K562 (cell line): ENCODE measurements at regions not wholly inside any gene's neighbourhood (a gene's known extent, or its start where the extent isn't known, plus 50 kb on each side); places are given as distances from the start of the nearest gene placed in this dataset.

Experiments
- ATAC-seq: fragments of 200-7000 bp; cut with Tn5 transposase; 3 replicates; pipeline ENCODE4 v1.9.1; 2020; ENCODE audit warnings: moderate library complexity
- BruUV-seq: library from RNA; stranded (reverse); fragments of 400-500 nt; replicated peaks from 2 replicates; lab custom pipeline; 2021; lab: Mats Ljungman, UMichigan
- CTCF ChIA-PET: fragments of 300-600 bp; formaldehyde crosslinking; extraction: SDS; loops from one replicate; lab custom pipeline; 2021; ENCODE audit warnings: low intra/inter-chr PET ratio; lab: Yijun Ruan, JAX
- POLR2A ChIA-PET: fragments of 300-600, 350-650 bp; sonication (Branson Sonifier 250); formaldehyde crosslinking; extraction: SDS; loops from one replicate; lab custom pipeline; 2021; ENCODE audit warnings: antibody characterized with exemption, inconsistent platforms; lab: Yijun Ruan, JAX
- DNase-seq, 4 experiments: peaks; one replicate each; pipeline versions ENCODE4 v3.0.0 to v3.0.0-alpha.2; 2011 to 2018; ENCODE audit warnings: low spot score in 3 of 4, mixed read lengths in 3 of 4; ENCODE audit errors: extremely low read depth in 1 of 4
- FAIRE-seq: peaks from 2 replicates; lab custom pipeline; 2011; peaks lifted over from hg19 to GRCh38; lab: Jason Lieb, UNC
- H2AFZ ChIP-seq: 2 replicates; pipeline ENCODE4 v1.6.0; 2011; ENCODE audit warnings: low read depth, low read length, control low read depth, inconsistent platforms
- H3K27ac ChIP-seq: fragments of 200-600 bp; 3 replicates; pipeline ENCODE4 v1.8.0; 2011; ENCODE audit warnings: low read depth, mild to moderate bottlenecking, control low read depth, inconsistent platforms, low read length, moderate library complexity, mixed read lengths; ENCODE audit errors: extremely low read depth
- H3K27me3 ChIP-seq, 2 experiments: fragments of 300-600 bp in 1 of 2; 2 replicates in 1 of 2; 3 replicates in 1 of 2; pipeline versions ENCODE4 v1.6.0 to v1.8.0; 2011; ENCODE audit warnings: inconsistent platforms in 2 of 2, low read length in 2 of 2, mild to moderate bottlenecking in 1 of 2, mixed read lengths in 1 of 2, moderate library complexity in 1 of 2; ENCODE audit not compliant: control insufficient read depth in 2 of 2, insufficient read depth in 2 of 2
- H3K36me3 ChIP-seq: fragments of 300-600 bp; 3 replicates; pipeline ENCODE4 v1.8.0; 2011; ENCODE audit warnings: mild to moderate bottlenecking, low read length, inconsistent platforms; ENCODE audit not compliant: control insufficient read depth, insufficient read depth
- H3K4me1 ChIP-seq, 2 experiments: fragments of 200-600 bp in 1 of 2; replicated peaks in 1 of 2; 2 replicates in 1 of 2; 3 replicates in 1 of 2; pipeline versions ENCODE4 v1.5.1 to v1.8.0; 2011; ENCODE audit warnings: inconsistent platforms in 2 of 2, low read length in 2 of 2, mild to moderate bottlenecking in 1 of 2, mixed read lengths in 1 of 2, moderate library complexity in 1 of 2; ENCODE audit not compliant: control insufficient read depth in 2 of 2, insufficient read depth in 2 of 2
- H3K4me2 ChIP-seq: 2 replicates; pipeline ENCODE4 v1.6.1; 2011; ENCODE audit warnings: low read length, control low read depth, inconsistent platforms, mixed read lengths; ENCODE audit not compliant: insufficient read depth
- H3K4me3 ChIP-seq: fragments of 200-600 bp; sonication (generic), shearing (Covaris generic); 2 replicates; pipeline ENCODE4 v1.5.1; 2016; ENCODE audit warnings: control low read depth, inconsistent platforms
- H3K79me2 ChIP-seq: fragments of 200-600 bp; 3 replicates; pipeline ENCODE4 v1.8.0; 2011; ENCODE audit warnings: low read length, inconsistent platforms; ENCODE audit not compliant: control insufficient read depth, insufficient read depth
- H3K9ac ChIP-seq, 2 experiments: 2 replicates each; pipeline versions ENCODE4 v1.6.0 to v1.6.1; 2011; ENCODE audit warnings: low read depth in 2 of 2, low read length in 2 of 2, control low read depth in 1 of 2, inconsistent platforms in 1 of 2, mild to moderate bottlenecking in 1 of 2, mixed read lengths in 1 of 2; ENCODE audit not compliant: insufficient read depth in 1 of 2
- H3K9me1 ChIP-seq: one replicate; pipeline ENCODE4 v1.6.0; 2011; ENCODE audit warnings: inconsistent platforms, mild to moderate bottlenecking, low read length, moderate library complexity; ENCODE audit not compliant: control insufficient read depth, insufficient read depth
- H3K9me3 ChIP-seq: replicated peaks from 2 replicates; pipeline ENCODE4 v1.5.1; 2011; ENCODE audit warnings: low read depth, low read length, inconsistent platforms; ENCODE audit not compliant: control insufficient read depth, insufficient read depth
- H4K20me1 ChIP-seq: replicated peaks from 2 replicates; pipeline ENCODE4 v1.6.1; 2011; ENCODE audit warnings: low read length, inconsistent platforms, mixed read lengths; ENCODE audit not compliant: control insufficient read depth, insufficient read depth
- GABPB2 ChIP-seq: fragments of 250-450 bp; sonication (Bioruptor Pico); conservative IDR thresholded peaks from 2 replicates; pipeline ENCODE4 v1.5.1; 2021; ENCODE audit warnings: mild to moderate bottlenecking
- ZBTB8A ChIP-seq: fragments of 450-650 bp; IDR thresholded peaks from 2 replicates; pipeline ENCODE4 v1.6.1; 2018; ENCODE audit warnings: mild to moderate bottlenecking, moderate library complexity; ENCODE audit not compliant: partially characterized antibody
- ZNF217 ChIP-seq: sonication (generic); formaldehyde crosslinking; IDR thresholded peaks from 2 replicates; pipeline ENCODE4 v1.8.0; 2022; ENCODE audit warnings: mild to moderate bottlenecking, missing genetic modification reagents
- WGBS: fragments of 100-300 bp; shearing (Covaris generic); methylation state at CpG from one replicate; pipeline ENCODE4 v1.1.6; 2016; ENCODE audit warnings: low coverage, mixed read lengths; ENCODE audit not compliant: insufficient coverage; ENCODE audit errors: missing lambda C conversion rate; 5-methylcytosine and 5-hydroxymethylcytosine counted together
- in situ Hi-C: fragments of 300-500 bp; cut with MboI; formaldehyde crosslinking; loops from 4 replicates; pipeline ENCODE4 v1.15.0; 2018; ENCODE audit warnings: inconsistent platforms, mixed read lengths
- intact Hi-C: fragments of 100-400 bp; cut with micrococcal nuclease; formaldehyde crosslinking; loops from 2 replicates; pipeline ENCODE4 v1.14.2; 2022
- TF ChIP-seq, protein P1 (sequence below): fragments of 250-450 bp; sonication (Bioruptor Pico); IDR thresholded peaks from 2 replicates; pipeline ENCODE4 v1.6.1; 2021; ENCODE audit warnings: mild to moderate bottlenecking
- TF ChIP-seq, protein P2 (sequence below), 2 experiments: fragments of 450-650 bp; formaldehyde crosslinking in 1 of 2; IDR thresholded peaks; 2 replicates each; pipeline versions ENCODE4 v1.4.0 to v1.6.1; 2014 to 2020; ENCODE audit warnings: mild to moderate bottlenecking in 2 of 2, borderline replicate concordance in 1 of 2, low read depth in 1 of 2
- TF ChIP-seq, protein P3 (sequence below): sonication (generic); formaldehyde crosslinking; IDR thresholded peaks from 2 replicates; pipeline ENCODE4 v1.8.1; 2022; ENCODE audit warnings: missing genetic modification reagents
- TF ChIP-seq, protein P4 (sequence below): fragments of 250-450 bp; sonication (Bioruptor Pico); IDR thresholded peaks from 2 replicates; pipeline ENCODE4 v1.8.0; 2021; ENCODE audit warnings: borderline replicate concordance, mild to moderate bottlenecking, moderate library complexity; ENCODE audit not compliant: poor library complexity, severe bottlenecking

DNA sequence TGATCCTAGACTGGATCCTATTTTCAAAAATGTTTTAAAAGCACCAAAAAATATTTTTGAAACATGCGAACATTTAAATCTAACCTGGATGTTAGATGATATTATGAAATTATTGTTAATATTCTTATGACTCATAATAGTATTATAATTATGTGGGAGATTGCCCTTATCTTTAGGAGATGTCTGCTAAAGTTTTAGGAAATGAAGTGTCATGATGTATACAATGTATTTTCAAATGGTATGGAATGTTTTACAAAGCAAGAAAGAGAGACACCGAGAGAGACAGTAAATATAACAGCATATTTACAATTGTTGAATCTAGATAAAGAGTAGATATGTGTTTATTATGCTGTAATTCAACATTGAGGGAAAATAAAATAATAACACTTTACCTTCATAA lies 455.9 kb downstream of the ACTL7B start:
- Histone ChIP-seq H3K27ac (no peak overlapping the region), H3K9ac (no peak overlapping the region), H3K4me1 (no peaks in the 10 kb centered on the region), H2AFZ (no peak overlapping the region), H3K4me2 (no peak overlapping the region), H3K27me3 (0 out of 5 replicates have a peak, but pooled peaks cover 0 to 2% of the 10 kb centered on the region in 2 experiments), H3K4me3 (no peak overlapping the region), H3K9me1 (no peaks in the 10 kb centered on the region), H3K79me2 (no peaks in the 10 kb centered on the region), H3K9me3 (0 out of 2 replicates have a peak, but pooled peaks cover 1% of the 10 kb centered on the region), H4K20me1 (no peaks in the 10 kb centered on the region), H3K36me3 (no peaks in the 10 kb centered on the region)
- in situ Hi-C loops (no loop called here), intact Hi-C loops (no loop called here)
- ChIA-PET CTCF (no interaction called here), POLR2A (no interaction called here)
- DNase-seq = no peak
- no peak for ATAC-seq
- BruUV-seq = no TSS peak
- FAIRE-seq = no peak
- TF ChIP-seq, protein P1, sequence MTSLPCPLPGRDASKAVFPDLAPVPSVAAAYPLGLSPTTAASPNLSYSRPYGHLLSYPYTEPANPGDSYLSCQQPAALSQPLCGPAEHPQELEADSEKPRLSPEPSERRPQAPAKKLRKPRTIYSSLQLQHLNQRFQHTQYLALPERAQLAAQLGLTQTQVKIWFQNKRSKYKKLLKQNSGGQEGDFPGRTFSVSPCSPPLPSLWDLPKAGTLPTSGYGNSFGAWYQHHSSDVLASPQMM (CRISPR knock-in tag) = no peak
- TF ChIP-seq, protein P2, sequence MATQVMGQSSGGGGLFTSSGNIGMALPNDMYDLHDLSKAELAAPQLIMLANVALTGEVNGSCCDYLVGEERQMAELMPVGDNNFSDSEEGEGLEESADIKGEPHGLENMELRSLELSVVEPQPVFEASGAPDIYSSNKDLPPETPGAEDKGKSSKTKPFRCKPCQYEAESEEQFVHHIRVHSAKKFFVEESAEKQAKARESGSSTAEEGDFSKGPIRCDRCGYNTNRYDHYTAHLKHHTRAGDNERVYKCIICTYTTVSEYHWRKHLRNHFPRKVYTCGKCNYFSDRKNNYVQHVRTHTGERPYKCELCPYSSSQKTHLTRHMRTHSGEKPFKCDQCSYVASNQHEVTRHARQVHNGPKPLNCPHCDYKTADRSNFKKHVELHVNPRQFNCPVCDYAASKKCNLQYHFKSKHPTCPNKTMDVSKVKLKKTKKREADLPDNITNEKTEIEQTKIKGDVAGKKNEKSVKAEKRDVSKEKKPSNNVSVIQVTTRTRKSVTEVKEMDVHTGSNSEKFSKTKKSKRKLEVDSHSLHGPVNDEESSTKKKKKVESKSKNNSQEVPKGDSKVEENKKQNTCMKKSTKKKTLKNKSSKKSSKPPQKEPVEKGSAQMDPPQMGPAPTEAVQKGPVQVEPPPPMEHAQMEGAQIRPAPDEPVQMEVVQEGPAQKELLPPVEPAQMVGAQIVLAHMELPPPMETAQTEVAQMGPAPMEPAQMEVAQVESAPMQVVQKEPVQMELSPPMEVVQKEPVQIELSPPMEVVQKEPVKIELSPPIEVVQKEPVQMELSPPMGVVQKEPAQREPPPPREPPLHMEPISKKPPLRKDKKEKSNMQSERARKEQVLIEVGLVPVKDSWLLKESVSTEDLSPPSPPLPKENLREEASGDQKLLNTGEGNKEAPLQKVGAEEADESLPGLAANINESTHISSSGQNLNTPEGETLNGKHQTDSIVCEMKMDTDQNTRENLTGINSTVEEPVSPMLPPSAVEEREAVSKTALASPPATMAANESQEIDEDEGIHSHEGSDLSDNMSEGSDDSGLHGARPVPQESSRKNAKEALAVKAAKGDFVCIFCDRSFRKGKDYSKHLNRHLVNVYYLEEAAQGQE (IDR thresholded peaks at IDR 0.05; ENCODE audit: borderline replicate concordance) = no peak
- TF ChIP-seq, protein P2 (CRISPR knock-in tag; IDR thresholded peaks at IDR 0.05; ENCODE audit: low read depth) = no peak
- TF ChIP-seq ZBTB8A (no peak), GABPB2 (CRISPR knock-in tag) (no peak), ZNF217 (no peak)
- TF ChIP-seq, protein P3, sequence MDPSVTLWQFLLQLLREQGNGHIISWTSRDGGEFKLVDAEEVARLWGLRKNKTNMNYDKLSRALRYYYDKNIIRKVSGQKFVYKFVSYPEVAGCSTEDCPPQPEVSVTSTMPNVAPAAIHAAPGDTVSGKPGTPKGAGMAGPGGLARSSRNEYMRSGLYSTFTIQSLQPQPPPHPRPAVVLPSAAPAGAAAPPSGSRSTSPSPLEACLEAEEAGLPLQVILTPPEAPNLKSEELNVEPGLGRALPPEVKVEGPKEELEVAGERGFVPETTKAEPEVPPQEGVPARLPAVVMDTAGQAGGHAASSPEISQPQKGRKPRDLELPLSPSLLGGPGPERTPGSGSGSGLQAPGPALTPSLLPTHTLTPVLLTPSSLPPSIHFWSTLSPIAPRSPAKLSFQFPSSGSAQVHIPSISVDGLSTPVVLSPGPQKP (CRISPR knock-in tag) = no peak
- TF ChIP-seq, protein P4, sequence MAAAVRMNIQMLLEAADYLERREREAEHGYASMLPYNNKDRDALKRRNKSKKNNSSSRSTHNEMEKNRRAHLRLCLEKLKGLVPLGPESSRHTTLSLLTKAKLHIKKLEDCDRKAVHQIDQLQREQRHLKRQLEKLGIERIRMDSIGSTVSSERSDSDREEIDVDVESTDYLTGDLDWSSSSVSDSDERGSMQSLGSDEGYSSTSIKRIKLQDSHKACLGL (CRISPR knock-in tag) = no peak
- 3% methylated on average over 2 of the region's 2 CpGs for WGBS
